ENCODE measurements at regions not wholly inside any gene's neighbourhood (a gene's known extent, or its start where the extent isn't known, plus 50 kb on each side); places are given as distances from the start of the nearest gene placed in this dataset.

DNA sequence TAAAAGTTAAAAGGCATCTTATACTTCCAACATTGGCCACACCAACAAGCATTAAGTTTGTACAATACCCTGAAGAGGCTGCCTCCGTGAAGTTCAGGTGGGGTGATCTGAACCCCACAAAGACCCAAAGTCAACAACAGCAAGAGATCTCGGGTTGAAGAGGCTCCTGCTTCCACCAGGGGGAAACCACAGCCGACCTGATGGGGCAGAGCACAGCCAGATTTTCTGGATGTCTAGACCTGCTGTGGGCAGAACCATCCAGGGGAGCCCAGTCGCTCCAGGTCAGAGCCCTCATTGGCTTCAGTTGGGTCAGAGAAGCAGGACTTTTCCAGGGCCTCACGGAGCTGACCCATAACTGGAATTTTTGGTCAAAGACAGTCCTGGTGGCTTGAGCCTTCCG, 66.5 kb upstream of the ACKR3 start:
- TF ChIP-seq CTCF (IDR thresholded peaks at IDR 0.05) (no peak), POLR2A (IDR thresholded peaks at IDR 0.05) (no peak), POLR2AphosphoS5 (IDR thresholded peaks at IDR 0.05) (no peak)

Data from breast epithelium (tissue), 3 donors.